SIG-M5 treated with dmso at 0.1 percent for 504 hours (cell line): ENCODE measurements at regions not wholly inside any gene's neighbourhood (a gene's known extent, or its start where the extent isn't known, plus 50 kb on each side); places are given as distances from the start of the nearest gene placed in this dataset.
A peak's percentile ranks its signal among the peaks of the same experiment; 100 is the strongest.
"Not testable (repeated sequence)": the region's sequence is repeated elsewhere in the genome, so short reads cannot be mapped to it uniquely, and the experiment has no call there.

Experiments used
- DNase-seq: peaks from one replicate; lab custom pipeline; 2025; ENCODE audit not compliant: unreplicated experiment; lab: John Stamatoyannopoulos, UW

DNA sequence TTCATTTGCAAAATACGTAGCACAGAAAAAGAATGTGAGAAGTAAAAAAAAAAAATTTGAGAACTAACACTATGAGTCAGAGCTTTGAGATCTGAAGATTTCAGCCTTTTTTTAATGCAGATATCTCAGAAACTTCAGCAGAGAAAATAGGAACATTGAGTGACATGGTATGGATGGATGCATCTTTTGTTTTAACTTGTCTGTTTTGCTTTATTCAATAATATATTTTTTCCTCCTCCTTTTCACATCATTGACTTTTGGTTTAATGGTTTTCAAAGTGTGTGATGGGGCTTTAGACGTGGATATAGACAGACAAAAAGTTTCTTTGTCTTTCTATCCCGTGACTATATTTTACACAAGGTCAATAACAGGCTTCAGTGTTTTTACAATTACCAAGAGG is 426.7 kb upstream of the FRG2C start:
- DNase-seq = no peak

DNA sequence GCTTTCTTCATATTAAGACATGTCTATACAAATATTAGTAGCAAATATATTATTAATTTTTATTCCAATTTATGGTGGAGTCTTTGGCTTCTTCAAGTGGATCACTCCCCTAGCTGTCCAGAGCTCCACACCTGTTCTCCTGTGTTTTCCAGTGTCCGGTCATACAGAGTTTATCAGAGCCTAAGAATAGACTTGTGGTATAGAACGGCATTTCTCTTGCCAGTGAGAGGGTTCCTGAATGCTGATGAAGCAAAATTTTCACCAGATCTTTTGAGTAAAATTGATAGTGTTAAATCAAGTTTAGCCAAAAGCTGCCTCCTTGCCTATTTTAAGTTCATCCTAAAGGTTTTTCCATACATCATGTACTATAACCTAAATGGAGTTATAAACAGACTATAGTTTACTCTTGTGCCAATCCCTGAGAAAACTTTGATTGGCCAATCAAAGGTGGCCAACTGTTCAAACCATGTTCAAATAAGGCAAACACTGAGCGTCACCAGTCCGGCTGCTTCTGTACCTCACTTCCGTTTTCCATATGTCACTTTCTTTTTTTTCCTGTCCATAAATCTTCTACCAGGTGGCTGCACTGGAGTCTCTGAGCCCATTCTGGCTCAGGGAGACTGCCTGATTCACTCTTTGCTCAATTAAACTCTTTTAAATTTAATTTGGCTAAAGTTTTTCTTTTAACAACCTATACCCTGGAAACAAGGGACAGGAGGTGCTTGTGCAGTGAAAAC is 422.7 kb upstream of the FRG2C start:
- DNase-seq = not testable (repeated sequence)

DNA sequence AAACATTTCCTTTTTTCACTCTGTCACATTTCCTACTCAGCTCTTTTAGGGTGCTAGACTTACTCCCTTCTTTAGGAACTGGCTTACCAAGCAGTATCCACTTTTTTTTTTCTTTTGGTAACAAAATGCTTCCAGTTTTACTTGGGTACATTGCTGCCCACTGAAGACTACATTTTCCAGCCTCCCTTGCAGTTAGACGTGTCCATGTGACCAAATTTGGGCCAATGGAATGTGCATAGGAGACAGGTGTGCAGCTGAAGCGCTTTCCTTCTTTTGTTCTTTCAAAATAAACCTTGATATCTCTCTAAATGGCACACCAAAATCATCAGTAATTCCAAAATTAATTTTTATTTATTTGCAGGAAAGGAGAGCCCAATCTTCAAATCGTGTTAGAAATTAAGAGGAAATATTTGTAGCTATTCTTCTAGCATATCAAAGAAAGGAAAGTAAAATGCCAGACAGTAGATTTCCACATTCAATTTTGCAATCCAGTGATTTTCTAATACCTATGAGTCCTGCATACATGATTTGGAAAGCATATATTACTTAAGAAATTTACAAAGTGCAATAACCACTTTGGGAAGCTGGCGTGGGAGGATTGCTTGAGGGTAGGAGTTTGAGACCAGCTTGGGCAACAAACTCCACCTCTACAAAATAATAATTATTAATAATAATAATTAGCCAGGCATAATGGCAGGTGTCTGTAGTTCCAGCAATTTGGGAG is 422.0 kb upstream of the FRG2C start:
- DNase-seq = no peak

- peak; percentile 11 for DNase-seq
Measured at GRCh38 chr3:75248974-75249373, 415.2 kb upstream of the FRG2C start.

- DNase-seq = no peak
Measured at GRCh38 chr3:75254685-75255084, 409.4 kb upstream of the FRG2C start.

DNA sequence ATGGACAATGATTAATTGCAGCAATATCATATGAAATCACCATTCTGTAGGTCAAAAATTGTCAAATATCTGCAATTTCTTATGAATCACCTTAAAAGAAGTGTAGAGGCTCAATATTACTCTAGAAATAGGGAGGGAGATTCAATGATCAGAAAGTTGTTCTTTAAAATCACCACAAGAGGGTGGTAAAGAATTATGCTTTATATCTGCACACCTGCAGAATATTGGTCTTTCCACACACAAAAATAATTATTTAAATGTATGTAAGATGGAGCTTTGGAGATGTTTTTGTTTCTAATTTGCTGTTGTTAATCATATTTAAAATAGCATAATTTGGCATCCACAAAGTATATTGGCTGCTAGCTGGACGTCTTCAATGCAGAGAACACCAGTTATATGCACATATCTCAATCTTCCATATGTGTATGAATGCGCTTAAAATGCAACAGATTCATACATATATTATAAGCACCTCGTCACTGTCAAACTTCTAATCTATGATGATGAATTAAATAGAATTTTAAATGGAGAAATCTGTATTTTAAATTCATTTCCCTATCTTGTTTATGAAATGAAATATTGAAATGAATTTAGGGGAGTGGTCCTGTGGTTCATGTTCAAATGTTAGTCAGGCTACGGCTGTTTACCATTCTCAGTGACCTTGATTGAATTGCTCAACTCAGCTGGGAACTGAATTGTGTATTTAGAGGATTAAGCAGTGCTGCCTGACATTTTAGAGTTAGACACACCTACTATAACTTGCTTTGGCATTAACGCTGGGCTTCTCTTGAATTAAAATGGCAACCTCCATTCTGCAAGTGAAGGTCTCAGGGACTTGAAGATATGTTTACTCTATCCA is 405.1 kb upstream of the FRG2C start:
- peak; percentile 13 for DNase-seq

- DNase-seq = not testable (repeated sequence)
Measured at GRCh38 chr3:75260975-75261374, 403.2 kb upstream of the FRG2C start.

GRCh38 chr3:75262661-75263060 is 401.5 kb upstream of the FRG2C start:
- DNase-seq = no peak

- DNase-seq = no peak
Measured at GRCh38 chr3:75265897-75266296, 398.2 kb upstream of the FRG2C start.

GRCh38 chr3:75268576-75268975 is 395.6 kb upstream of the FRG2C start:
- DNase-seq = not testable (repeated sequence)

DNA sequence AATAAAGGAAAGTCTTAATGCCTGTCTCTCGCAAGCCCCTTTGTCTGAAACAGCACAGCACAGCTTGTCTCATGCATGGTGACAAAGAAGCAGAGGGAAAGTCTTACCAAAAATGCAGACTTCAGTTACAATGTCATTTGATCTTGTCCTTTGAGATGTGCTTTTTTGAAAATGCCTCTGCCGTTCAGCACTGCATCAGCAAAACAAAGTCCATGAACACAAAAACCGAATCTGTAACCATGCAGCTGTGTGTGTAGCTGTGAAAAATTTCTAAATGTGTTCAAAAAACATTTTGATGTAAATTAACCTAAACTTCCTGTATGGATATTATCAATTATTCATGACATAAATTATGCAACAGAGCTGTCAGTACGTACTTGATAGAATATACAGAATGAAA is 391.9 kb upstream of the FRG2C start:
- DNase-seq = not testable (repeated sequence)

DNA sequence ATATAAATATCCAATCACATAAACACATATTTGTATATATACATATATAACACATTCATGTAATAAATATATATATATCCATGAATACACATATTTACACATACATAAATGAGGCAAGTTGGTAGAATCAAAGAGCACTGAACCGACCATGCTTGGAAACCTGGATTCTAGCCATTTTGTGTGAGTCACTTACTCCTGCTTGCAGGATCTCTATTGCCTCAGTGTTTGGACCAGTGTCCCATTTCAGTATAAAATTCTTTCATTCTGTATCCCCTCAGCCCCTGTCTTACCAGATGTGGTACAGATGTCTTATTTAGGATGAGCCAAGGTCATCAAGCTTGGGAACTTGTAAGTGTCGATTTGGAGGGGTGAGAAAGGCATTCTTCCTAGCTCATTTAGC is 391.4 kb upstream of the FRG2C start:
- no peak for DNase-seq

GRCh38 chr3:75285531-75286148 is 378.5 kb upstream of the FRG2C start:
- DNase-seq = not testable (repeated sequence)

GRCh38 chr3:75288972-75289574 is 375.1 kb upstream of the FRG2C start:
- not testable (repeated sequence) for DNase-seq

GRCh38 chr3:75294124-75294523 is 370.0 kb upstream of the FRG2C start:
- DNase-seq = no peak

DNA sequence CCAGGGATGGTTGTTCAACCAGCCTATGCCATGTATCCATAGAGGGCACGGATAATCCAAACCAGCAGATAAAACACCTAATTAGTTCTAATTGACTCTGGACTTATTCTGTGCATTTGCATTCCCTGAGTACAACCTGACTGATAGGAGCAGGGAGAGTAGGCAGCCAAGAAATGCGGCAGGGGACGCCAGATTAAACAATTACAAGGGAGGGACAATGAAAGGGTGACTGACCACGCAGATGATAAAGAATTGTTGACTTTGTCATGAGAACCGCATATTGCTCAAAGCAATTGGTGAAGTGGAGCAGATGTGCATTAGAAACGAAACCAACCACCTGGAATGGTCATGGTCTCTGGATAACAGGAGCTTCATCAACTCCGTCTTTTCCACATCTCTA is 369.1 kb upstream of the FRG2C start:
- no peak for DNase-seq

GRCh38 chr3:75296858-75297257 is 367.3 kb upstream of the FRG2C start:
- no peak for DNase-seq

DNA sequence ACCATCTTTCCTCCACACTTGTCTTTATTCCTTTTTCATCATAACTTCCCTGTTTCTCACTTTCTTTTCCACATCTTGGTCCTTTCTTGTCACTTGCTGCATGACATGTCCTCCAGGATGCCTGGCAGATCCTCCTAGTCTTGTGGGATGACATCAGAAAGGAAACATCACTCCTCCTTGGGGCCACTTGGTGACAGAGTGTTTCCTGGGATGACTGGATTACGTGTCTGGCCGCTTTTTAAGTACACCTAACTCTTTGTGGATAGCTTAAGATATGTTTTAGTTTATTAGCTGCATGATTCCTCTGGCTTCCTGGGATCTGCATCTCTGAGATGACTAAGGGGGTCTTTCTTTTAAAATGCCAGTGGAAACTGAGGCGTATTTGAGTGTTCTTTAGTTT is 363.5 kb upstream of the FRG2C start:
- DNase-seq = no peak

GRCh38 chr3:75301050-75301449 is 363.1 kb upstream of the FRG2C start:
- DNase-seq = not testable (repeated sequence)

DNA sequence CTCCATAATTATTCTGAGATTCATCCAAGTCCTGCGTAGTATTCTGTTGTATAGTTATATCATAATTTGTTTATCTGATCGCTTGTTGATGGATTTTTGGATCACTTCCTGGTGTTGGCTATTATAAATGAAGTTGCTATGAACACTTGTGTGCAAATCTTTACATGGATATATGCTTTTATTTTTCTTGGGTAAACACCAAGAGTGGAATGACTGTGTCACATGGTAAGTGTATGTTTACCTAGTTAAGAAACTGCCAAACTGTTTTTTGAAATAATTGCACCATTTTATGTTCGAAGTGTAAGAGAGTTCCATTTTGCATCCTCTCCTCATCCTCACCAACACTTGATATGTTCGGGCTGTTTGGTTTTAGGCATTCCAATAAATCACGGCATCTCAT is 360.4 kb upstream of the FRG2C start:
- no peak for DNase-seq

DNA sequence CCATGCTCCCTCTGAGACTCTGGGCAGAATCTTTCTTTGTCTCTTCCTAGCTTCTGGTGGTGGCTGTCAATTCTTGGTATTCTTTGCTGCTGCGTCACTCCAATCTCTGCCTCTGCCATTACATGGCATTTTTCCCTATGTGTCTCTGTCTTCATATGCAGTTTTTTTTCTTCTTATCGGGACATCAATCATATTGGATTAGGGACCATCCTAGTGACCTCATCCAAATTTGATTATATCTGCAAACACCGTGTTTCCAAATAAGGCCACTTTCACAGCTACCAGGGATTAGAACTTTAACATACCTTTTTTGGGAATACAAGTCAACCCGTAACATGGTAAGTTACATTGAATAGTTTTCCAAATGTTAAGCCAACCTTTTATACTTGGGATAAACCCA is 358.2 kb upstream of the FRG2C start:
- DNase-seq = no peak
